Inflammatory macrophage treated with lipopolysaccharide for 4 hours (primary cell): ENCODE measurements at regions not wholly inside any gene's neighbourhood (a gene's known extent, or its start where the extent isn't known, plus 50 kb on each side); places are given as distances from the start of the nearest gene placed in this dataset.

Source experiments
- DNase-seq: peaks from one replicate; pipeline ENCODE4 v3.0.0-alpha.2; 2020

GRCh38 chr15:70576696-70577095 is 186.7 kb downstream of the UACA start:
- no peak for DNase-seq

- no peak for DNase-seq
Measured at GRCh38 chr15:70576276-70576675, 187.1 kb downstream of the UACA start.

GRCh38 chr15:70575231-70576226 is 187.8 kb downstream of the UACA start:
- DNase-seq = no peak

DNA sequence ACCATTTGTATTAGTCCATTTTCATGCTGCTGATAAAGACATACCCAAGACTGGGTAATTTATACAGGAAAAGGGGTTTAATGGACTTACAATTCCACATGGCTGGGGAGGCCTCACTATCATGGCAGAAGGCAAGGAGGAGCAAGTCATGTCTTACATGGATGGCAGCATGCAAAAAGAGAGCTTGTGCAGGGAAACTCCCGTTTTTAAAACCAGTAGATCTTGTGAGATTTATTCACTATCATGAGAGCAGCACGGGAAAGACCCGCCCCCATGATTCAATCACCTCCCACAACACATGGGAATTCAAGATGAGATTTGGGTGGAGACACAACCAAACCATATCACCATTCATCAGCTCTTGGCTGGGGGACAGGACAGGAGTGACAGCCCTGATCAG is 189.0 kb downstream of the UACA start:
- DNase-seq = peak; percentile 4

- no peak for DNase-seq
Measured at GRCh38 chr15:70573121-70573850, 190.1 kb downstream of the UACA start.

DNA sequence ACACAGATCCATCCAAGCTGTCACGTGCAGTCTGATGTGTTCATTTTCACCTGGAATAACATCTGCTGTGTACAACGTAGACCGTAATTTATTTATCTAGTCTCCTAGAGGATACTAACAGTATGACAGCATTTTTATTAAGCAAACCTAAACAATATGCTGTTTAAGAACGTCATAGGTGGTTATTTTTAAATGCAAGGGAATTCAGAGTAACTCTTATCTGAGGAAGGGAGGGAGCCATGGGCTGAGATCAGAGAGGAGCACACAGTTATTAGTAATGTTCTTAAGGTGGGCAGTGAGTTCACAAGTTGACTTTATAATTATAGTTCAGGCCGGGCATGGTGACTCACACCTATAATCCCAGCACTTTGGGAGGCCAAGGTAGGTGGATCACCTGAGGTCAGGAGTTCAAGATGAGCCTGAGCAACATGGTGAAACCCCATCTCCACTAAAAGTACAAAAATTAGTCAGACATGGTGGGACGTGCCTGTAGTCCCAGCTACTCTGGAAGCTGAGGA is 193.6 kb downstream of the UACA start:
- DNase-seq = no peak

- no peak for DNase-seq
Measured at GRCh38 chr15:70569091-70569713, 194.2 kb downstream of the UACA start.

DNA sequence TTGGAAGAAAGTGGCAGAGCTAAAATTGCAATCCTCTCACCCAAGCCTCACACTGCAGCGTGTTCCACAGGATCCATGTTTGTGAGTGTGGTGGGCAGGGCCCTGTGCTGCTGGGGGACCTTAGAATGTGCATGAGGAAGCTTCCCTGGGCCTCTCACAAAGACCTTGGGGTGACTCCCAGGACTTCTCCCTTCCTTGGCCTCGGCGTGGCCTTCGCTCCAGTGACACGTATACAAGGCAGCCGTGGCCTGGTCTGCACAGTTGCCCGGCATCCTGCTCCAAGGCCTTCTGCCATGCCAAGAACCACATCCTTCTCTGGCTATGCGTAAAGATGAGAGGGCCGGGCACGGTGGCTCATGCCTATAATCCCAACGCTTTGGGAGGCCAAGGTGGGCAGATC is 196.4 kb downstream of the UACA start:
- no peak for DNase-seq

GRCh38 chr15:70566047-70566835 is 197.1 kb downstream of the UACA start:
- no peak for DNase-seq

- DNase-seq = no peak
Measured at GRCh38 chr15:70563561-70564095, 199.7 kb downstream of the UACA start.

GRCh38 chr15:70562906-70563305 is 200.5 kb downstream of the UACA start:
- DNase-seq = no peak

DNA sequence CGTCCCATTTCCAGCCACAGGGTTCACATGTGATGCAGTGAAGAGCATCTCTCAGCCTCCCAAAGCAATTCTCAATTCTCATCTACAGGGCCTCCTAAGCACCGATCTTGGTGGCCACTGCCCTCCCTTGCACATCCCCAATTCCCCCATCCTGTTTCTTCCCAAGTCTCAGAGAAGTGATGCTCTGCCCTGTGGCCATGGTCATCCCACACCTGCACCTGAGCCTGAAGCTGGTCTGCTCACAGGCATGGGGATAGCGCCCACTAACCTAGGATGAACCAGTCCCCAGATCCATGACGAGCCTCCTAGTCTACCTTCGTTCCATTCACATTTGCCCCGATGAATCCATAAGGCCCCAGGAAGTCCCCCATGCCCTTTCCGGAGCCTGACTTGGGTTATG is 201.5 kb downstream of the UACA start:
- no peak for DNase-seq

DNA sequence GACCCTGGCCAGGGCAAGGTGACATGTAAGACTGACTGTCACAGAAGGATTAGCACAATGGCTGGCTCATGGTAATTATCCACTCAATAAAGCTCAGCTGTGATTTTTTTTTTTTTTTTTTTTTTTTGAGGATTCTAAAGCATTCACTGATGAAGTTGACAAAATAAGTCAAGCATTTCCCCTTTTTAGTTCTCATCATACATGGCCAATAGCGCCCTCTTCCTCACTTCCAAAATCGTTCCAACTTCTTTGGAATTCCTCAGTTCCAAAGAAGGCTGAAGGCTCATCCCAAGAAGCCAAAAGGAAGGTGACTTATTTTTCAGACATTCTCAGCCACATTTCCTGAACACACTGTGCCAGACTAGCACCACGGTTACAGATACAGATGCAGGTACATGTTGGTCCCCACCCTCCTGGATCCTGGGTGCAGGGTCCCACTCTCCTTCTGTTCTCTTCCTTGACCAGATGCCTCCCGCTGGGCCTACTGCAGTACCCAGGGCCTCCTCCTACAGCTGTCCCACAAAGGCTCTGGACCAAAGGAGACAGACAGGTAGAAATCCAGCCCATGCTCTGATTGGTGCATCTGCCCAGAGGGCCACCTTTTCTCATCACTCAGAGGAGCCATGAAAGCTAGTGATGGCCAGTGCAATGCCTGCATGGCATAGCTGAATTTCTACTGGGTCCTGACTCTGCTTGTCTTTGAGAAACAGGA is 202.6 kb downstream of the UACA start:
- peak; percentile 27 for DNase-seq

- DNase-seq = peak; percentile 54
Measured at GRCh38 chr15:70559265-70560239, 203.8 kb downstream of the UACA start.

DNA sequence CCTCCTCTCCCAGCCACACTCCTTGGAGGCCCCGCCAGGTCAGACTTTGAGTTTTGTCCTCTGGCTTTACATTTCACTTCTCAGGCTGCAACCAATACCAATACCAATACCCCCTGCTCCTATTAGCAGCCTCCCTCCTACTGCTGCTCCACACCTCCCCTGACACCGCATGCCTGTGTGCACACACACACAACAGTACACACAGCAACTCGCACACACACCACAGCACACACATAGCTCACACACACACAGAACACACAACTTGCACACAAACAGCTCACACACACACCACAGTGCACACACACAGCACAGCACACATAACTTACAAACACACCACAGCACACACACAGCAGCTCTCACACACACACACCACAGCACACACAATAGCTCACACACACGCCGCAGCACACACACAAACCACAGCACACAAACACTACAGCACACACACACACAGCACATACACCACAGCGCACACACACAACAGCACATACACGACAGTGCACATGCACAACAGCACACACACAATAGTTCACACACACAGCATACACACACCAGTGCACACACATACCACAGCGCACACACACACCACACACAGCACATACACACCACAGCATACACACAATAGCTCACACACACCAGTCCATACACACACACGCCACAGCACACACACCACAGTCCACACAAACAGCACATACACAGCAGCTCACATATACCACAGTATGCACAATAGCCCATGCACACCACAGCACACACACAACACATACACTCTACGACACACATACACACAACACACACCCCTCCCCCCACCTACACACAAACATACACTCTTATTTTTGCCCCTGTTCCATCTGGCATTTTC is 204.7 kb downstream of the UACA start:
- DNase-seq = no peak

DNA sequence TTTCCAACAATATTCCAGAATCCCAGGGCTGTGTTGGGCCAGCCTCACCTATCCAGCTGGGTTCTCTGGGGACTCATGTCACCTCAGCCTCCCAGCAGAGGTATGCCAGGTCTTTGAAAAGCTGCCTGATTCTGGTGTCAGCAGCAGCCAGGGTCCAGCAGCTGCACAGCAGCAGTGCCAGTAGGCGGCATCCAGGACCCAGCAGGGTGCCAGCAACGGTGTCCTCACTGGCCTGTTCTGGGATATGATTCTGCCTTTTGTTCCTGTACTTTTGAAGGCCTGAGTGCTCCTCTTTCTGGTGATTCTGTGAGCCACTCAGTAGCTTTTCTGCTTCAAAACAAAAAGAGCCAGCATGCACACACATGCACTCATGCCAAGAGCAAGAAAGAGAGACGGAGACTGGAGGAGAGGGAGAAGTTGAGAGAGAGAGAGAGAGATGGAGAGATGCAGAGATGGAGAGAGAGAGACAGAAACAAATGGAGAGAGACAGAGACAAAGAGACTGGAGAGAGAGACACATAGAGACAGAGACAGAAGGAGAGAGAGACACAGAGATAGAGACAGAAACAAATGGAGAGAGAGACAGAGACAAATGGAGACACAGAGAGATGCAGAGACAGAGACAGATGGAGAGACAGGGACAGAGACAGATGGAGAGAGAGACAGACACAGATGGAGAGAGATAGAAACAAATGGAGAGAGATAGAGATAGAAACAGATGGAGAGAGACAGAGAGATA is 205.7 kb downstream of the UACA start:
- DNase-seq = no peak

GRCh38 chr15:70556779-70557178 is 206.6 kb downstream of the UACA start:
- no peak for DNase-seq

DNA sequence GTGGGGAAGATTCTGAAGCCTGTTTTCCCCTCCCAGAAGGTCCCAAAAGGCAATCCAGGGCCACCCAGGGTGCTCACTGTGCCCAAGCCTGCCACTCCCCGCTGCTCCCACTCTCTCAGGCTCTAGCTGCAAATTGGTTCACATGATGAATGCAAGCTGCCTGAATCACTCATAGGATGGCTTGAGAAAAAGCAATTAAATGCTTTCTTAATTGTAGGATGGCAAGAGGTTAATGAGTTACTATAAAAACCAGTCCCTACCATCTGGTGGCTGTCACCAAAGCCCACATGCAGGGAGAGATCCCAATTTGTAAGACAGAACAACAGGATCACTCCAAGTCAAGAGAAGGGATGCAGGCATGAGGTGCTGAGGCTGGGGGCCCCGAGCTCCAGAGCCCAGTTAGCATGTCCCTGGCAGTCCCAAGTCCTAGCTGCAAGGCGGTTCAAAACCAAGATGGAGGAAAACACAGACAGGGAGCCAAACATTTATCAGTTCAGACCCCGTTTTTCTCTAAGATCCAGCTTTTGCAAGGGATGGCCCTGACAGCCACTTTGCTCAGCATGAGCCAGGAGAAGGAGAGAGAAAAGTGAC is 207.1 kb downstream of the UACA start:
- DNase-seq = no peak
